Heart right ventricle (tissue), 16 donors: ENCODE measurements at regions not wholly inside any gene's neighbourhood (a gene's known extent, or its start where the extent isn't known, plus 50 kb on each side); places are given as distances from the start of the nearest gene placed in this dataset.

ENCODE experiments used
- ATAC-seq, 8 donors: fragments of 200-7000 bp; cut with Tn5 transposase; one replicate each; pipeline ENCODE4 v1.9.1; 2020; ENCODE audit warnings: mild to moderate bottlenecking in 8 of 8, moderate library complexity in 8 of 8, moderate number of reproducible peaks in 1 of 8
- DNase-seq, 2 donors: peaks; one replicate each; pipeline ENCODE4 v3.0.0-alpha.2; 2020
- H3K27ac ChIP-seq, 10 donors: fragments of 200-600 bp; sonication (generic) in 2 of 10; one replicate each; pipeline versions ENCODE4 v1.5.0 to v1.8.0; 2020 to 2022; ENCODE audit warnings: mild to moderate bottlenecking in 3 of 10
- H3K27me3 ChIP-seq, 7 donors: fragments of 200-600 bp; one replicate each; pipeline ENCODE4 v1.8.0; 2021 to 2022; ENCODE audit warnings: mild to moderate bottlenecking in 2 of 7
- H3K36me3 ChIP-seq, 9 donors: fragments of 200-600 bp; sonication (generic) in 1 of 9; one replicate each; pipeline versions ENCODE4 v1.5.0 to v1.8.0; 2020 to 2022; ENCODE audit warnings: mild to moderate bottlenecking in 2 of 9
- H3K4me1 ChIP-seq, 9 donors: fragments of 200-600 bp; sonication (generic) in 1 of 9; one replicate each; pipeline versions ENCODE4 v1.5.0 to v1.8.0; 2020 to 2022; ENCODE audit warnings: mild to moderate bottlenecking in 4 of 9
- H3K4me3 ChIP-seq, 10 donors: fragments of 200-600 bp; sonication (generic) in 2 of 10; one replicate each; pipeline versions ENCODE4 v1.5.0 to v1.8.0; 2020 to 2022; ENCODE audit warnings: mild to moderate bottlenecking in 7 of 10, moderate library complexity in 2 of 10
- H3K9me3 ChIP-seq, 11 donors: fragments of 200-600 bp in 10 of 11; sonication (generic) in 2 of 11; one replicate each; pipeline versions ENCODE4 v1.5.0 to v1.8.0; 2013 to 2022; ENCODE audit warnings: mild to moderate bottlenecking in 2 of 11, control low read depth in 1 of 11, moderate library complexity in 1 of 11
- WGBS, 2 donors: extraction: QIAGEN DNeasy Blood & Tissue Kit; methylation state at CpG; one replicate each; pipeline ENCODE4 v1.1.7; 2013; ENCODE audit warnings: inconsistent platforms in 1 of 2; 5-methylcytosine and 5-hydroxymethylcytosine counted together
- intact Hi-C, 10 donors: fragments of 100-400 bp; cut with DNase I; formaldehyde crosslinking; loops; one replicate each; pipeline versions ENCODE4 v1.11.1 to v1.14.2; 2022
- TF ChIP-seq, protein P1 (sequence below), 9 donors: fragments of 200-600 bp; sonication (generic) in 2 of 9; IDR thresholded peaks; one replicate each; pipeline versions ENCODE4 v1.5.0 to v1.8.0; 2021 to 2022; ENCODE audit warnings: antibody characterized with exemption in 9 of 9, mild to moderate bottlenecking in 5 of 9, moderate library complexity in 1 of 9
- donor health status: Arrhythmogenic right ventricular cardiomyopathy.
- donor health status: ischemic (EF 13 %, LVEDD 7.1; RV severe dilation, severe dysfunction).
- donor health status: healthy with polysubstance abuse.
- donor health status: DM: no; HTN: yes; CAD: no.
- donor health status: DM: no; HTN: no; CAD: no.
- donor health status: ischemic (EF 25% LVEDD 6.9; RV normal size, moderate dysfunction).
- donor health status: ischemic (EF 25% LVEDD 5.7; RV mildly dilated, moderate dysfunction).
- donor health status: healthy.
- donor health status: DM: yes; HTN: yes; CAD: no.
- donor health status: Ischemic cardiomyopathy.
- donor health status: ischemic (EF 35%, LVEDD 5.7; RV mildly dilated, moderate dysfunction).
- donor health status: nonischemic (EF 11% LVEDD 7.7; RV severe dilation, severe dysfunction).
- donor health status: DM: yes; HTN: yes; CAD: no.
- donor health status: PGD.
- donor health status: ischemic (EF 29% LVEDD 5.4; RV normal size, mild dysfunction).
- donor health status: nonischemic (EF 23%, LVEDD 6.1; RV moderate dilation, normal function).

DNA sequence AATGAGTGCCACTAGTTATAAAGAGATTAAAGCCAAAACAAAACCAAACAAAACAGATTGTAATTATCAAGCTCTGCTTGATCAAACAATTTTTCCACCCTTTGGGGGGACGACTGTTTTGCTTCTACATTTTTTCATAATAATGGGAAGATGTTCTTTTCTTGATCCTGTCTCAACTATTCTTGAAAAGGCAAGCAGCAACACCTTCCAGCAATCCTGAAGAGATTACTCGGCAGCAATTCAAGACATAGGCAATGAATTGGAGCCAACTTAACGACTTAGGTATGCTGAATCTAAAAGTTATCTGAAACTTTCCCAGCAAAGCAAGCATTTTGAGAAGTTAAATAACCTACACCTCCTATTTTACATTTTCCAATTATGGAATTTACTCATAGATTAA lies 69.9 kb upstream of the SLC38A4 start:
- WGBS, 2 donors = 50 to 52% methylated on average over 3 of the region's 3 CpGs
- intact Hi-C loops = loop anchor here in 1 of 10 donors (1.0 kb wide), 1 partner anchor 20 kb away; no protein-coding TSS in a partner anchor
- H3K27ac ChIP-seq = no peak overlapping the region

DNA sequence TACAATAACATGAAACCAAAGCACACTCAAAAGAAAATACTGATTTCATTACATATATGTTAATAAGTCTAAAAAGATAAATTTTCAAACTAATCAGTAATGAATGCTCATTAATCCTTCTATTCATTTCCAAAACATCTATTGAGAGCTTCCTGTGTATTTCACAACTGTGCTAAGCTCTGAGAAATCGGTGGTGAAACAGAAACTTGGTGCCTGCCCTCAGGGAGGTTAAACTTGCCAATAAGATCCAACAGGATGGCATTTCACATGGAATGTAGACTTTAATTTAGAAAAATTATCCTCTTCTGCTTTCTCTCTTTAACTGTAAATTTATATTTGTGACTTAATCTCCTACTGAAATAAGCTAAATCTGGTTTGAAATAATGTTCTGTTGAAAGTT lies 70.9 kb upstream of the SLC38A4 start:
- ATAC-seq (no peak), DNase-seq (no peak)
- no peaks in the 10 kb centered on the region for H3K9me3 ChIP-seq
- peaks cover 0 to 4% (median 0%) of the 10 kb centered on the region in 9 donors for H3K4me1 ChIP-seq
- no peak overlapping the region for H3K27ac ChIP-seq
- TF ChIP-seq, protein P1, sequence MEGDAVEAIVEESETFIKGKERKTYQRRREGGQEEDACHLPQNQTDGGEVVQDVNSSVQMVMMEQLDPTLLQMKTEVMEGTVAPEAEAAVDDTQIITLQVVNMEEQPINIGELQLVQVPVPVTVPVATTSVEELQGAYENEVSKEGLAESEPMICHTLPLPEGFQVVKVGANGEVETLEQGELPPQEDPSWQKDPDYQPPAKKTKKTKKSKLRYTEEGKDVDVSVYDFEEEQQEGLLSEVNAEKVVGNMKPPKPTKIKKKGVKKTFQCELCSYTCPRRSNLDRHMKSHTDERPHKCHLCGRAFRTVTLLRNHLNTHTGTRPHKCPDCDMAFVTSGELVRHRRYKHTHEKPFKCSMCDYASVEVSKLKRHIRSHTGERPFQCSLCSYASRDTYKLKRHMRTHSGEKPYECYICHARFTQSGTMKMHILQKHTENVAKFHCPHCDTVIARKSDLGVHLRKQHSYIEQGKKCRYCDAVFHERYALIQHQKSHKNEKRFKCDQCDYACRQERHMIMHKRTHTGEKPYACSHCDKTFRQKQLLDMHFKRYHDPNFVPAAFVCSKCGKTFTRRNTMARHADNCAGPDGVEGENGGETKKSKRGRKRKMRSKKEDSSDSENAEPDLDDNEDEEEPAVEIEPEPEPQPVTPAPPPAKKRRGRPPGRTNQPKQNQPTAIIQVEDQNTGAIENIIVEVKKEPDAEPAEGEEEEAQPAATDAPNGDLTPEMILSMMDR (IDR thresholded peaks at IDR 0.05) = no peak
- WGBS, 2 donors = 0% methylated on average over 1 of the region's 1 CpG
- H3K4me3 ChIP-seq = no peak overlapping the region
- intact Hi-C loops = loop anchor here in 1 of 10 donors (1.0 kb wide), 1 partner anchor 20 kb away; no protein-coding TSS in a partner anchor
- no peaks in the 10 kb centered on the region for H3K36me3 ChIP-seq
- H3K27me3 ChIP-seq = no peaks in the 10 kb centered on the region

More for the DNA sequence above, 69.9 kb upstream of the SLC38A4 start:
- no peak for DNase-seq
- H3K4me1 ChIP-seq = peaks cover 0 to 6% (median 0%) of the 10 kb centered on the region in 9 donors
- no peak for ATAC-seq
- H3K27me3 ChIP-seq = no peaks in the 10 kb centered on the region
- H3K4me3 ChIP-seq = no peak overlapping the region
- no peaks in the 10 kb centered on the region for H3K9me3 ChIP-seq
- TF ChIP-seq, protein P1 (IDR thresholded peaks at IDR 0.05) = no peak
- no peaks in the 10 kb centered on the region for H3K36me3 ChIP-seq

DNA sequence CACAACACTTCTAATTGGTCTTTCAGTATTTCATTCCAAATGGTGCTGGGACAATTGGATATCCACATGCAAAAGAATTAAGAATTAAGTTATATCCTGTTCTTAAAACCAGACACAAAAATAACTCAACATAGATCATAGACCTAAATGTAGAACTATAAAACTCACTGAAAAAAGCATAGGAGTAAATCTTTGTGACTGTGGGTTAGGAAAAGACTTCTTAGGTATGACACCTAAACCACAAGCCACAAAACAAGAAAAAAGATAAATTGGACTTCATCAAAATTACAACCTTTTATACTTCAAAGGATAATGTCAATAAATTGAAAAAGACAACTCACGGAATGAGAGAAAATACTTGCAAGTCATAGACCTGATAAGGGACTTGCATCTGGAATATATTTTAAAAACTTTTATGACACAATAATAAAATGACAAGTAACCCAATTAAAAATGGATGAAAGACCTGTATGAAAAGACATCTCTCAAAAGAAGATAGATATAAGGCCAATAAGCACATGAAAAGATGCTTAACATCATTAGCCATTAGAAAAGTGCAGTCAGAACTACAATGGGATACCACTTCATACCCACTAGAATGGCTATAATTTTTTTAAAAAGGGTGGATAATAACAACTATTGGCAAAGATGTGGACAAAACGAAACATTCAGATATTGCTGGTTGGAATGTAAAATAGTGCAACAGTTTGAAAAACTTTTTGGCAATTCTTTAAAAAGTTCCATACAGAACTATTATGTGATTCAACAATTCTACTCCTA lies 72.5 kb upstream of the SLC38A4 start:
- Histone ChIP-seq H3K9me3 (no peaks in the 10 kb centered on the region), H3K27ac (no peak overlapping the region), H3K36me3 (no peaks in the 10 kb centered on the region), H3K4me3 (no peak overlapping the region), H3K4me1 (no peaks in the 10 kb centered on the region), H3K27me3 (no peaks in the 10 kb centered on the region)
- TF ChIP-seq, protein P1 (IDR thresholded peaks at IDR 0.05) = no peak
- intact Hi-C loops = no loop called here
- 57 to 80% methylated on average over 2 of the region's 2 CpGs for WGBS, 2 donors
- ATAC-seq (no peak), DNase-seq (no peak)

- Histone ChIP-seq H3K4me1 (no peaks in the 10 kb centered on the region), H3K36me3 (no peaks in the 10 kb centered on the region), H3K4me3 (no peak overlapping the region), H3K9me3 (no peaks in the 10 kb centered on the region), H3K27ac (no peak overlapping the region), H3K27me3 (no peaks in the 10 kb centered on the region)
- intact Hi-C loops = no loop called here
- 44 to 98% methylated on average over 1 of the region's 1 CpG for WGBS, 2 donors
- ATAC-seq (no peak), DNase-seq (no peak)
- TF ChIP-seq, protein P1 (IDR thresholded peaks at IDR 0.05) = no peak
Observed at GRCh38 chr12:46898989-46899388, 73.2 kb upstream of the SLC38A4 start.
